Panc1 (cell line): ENCODE measurements at regions not wholly inside any gene's neighbourhood (a gene's known extent, or its start where the extent isn't known, plus 50 kb on each side); places are given as distances from the start of the nearest gene placed in this dataset.

Experiments used
- ATAC-seq: fragments of 200-7000 bp; cut with Tn5 transposase; 2 replicates; pipeline ENCODE4 v1.9.1; 2020; ENCODE audit warnings: mild to moderate bottlenecking, moderate library complexity
- BruUV-seq: library from RNA; stranded (reverse); fragments of 400-500 nt; replicated peaks from 2 replicates; lab custom pipeline; 2021; lab: Mats Ljungman, UMichigan
- CTCF ChIA-PET: fragments of 300-600 bp; sonication (Branson Sonifier 250); formaldehyde crosslinking; loops from one replicate; lab custom pipeline; 2022; ENCODE audit warnings: antibody characterized with exemption; lab: Charles Lee
- POLR2A ChIA-PET: fragments of 300-600 bp; sonication (Branson Sonifier 250); formaldehyde crosslinking; loops from one replicate; lab custom pipeline; 2022; ENCODE audit warnings: antibody characterized with exemption; lab: Charles Lee
- DNase-seq: peaks from one replicate; pipeline ENCODE4 v3.0.0-alpha.2; 2010; ENCODE audit warnings: low read depth, low spot score
- H3K27ac ChIP-seq: 2 replicates; pipeline ENCODE4 v1.5.1; 2011; ENCODE audit warnings: mild to moderate bottlenecking, low read length, inconsistent platforms
- H3K27me3 ChIP-seq: fragments of 200-500 bp; sonication (Bioruptor generic); 2 replicates; pipeline ENCODE4 v1.6.0; 2014; ENCODE audit warnings: low read length, inconsistent platforms; ENCODE audit not compliant: control insufficient read depth, insufficient read depth
- H3K36me3 ChIP-seq: fragments of 200-500 bp; sonication (Bioruptor generic); 2 replicates; pipeline ENCODE4 v1.5.1; 2014; ENCODE audit warnings: inconsistent platforms, mild to moderate bottlenecking, low read length, moderate library complexity; ENCODE audit not compliant: control insufficient read depth, insufficient read depth
- H3K4me1 ChIP-seq: 2 replicates; pipeline ENCODE4 v1.5.1; 2011; ENCODE audit warnings: inconsistent platforms, mild to moderate bottlenecking, low read length, moderate library complexity; ENCODE audit not compliant: control insufficient read depth, insufficient read depth
- H3K4me3 ChIP-seq, 2 experiments: 2 replicates each; pipeline ENCODE4 v1.5.1; 2011 to 2012; ENCODE audit warnings: low read depth in 2 of 2, low read length in 2 of 2, mild to moderate bottlenecking in 2 of 2, inconsistent platforms in 1 of 2, moderate library complexity in 1 of 2
- H3K9me3 ChIP-seq: fragments of 200-500 bp; sonication (Bioruptor generic); 2 replicates; pipeline ENCODE4 v1.5.1; 2014; ENCODE audit warnings: low read depth, mild to moderate bottlenecking, inconsistent platforms, low read length, moderate library complexity; ENCODE audit not compliant: control insufficient read depth, insufficient read depth
- POLR2AphosphoS5 ChIP-seq: IDR thresholded peaks from 2 replicates; pipeline ENCODE4 v1.6.1; 2012; ENCODE audit warnings: mild to moderate bottlenecking, low read depth, low read length, moderate library complexity
- SIN3A ChIP-seq: IDR thresholded peaks from 2 replicates; pipeline ENCODE4 v1.6.1; 2012; ENCODE audit warnings: low read depth, mild to moderate bottlenecking, low read length, moderate library complexity, borderline replicate concordance; ENCODE audit not compliant: insufficient read depth
- TCF7L2 ChIP-seq: IDR thresholded peaks from 2 replicates; pipeline ENCODE4 v1.6.1; 2011; ENCODE audit warnings: mild to moderate bottlenecking, low read depth, low read length, inconsistent platforms
- in situ Hi-C: cut with HindIII; loops from 2 replicates; pipeline ENCODE4 v1.10.0; 2016; ENCODE audit warnings: low sequenced_read_pairs, low pct_unique_long_range_greater_than_20kb
- intact Hi-C: fragments of 100-400 bp; cut with micrococcal nuclease; formaldehyde crosslinking; loops from one replicate; pipeline ENCODE4 v1.10.0; 2022; ENCODE audit not compliant: unreplicated experiment
- TF ChIP-seq, protein P1 (sequence below), 2 experiments: IDR thresholded peaks; 2 replicates each; pipeline ENCODE4 v1.6.1; 2011 to 2012; ENCODE audit warnings: low read depth in 2 of 2, control low read depth in 1 of 2, low read length in 1 of 2, mild to moderate bottlenecking in 1 of 2, moderate library complexity in 1 of 2; ENCODE audit not compliant: insufficient read depth in 1 of 2
- TF ChIP-seq, protein P2 (sequence below): fragments of 450-650 bp; IDR thresholded peaks from 2 replicates; pipeline ENCODE4 v1.5.1; 2017; ENCODE audit warnings: mild to moderate bottlenecking

DNA sequence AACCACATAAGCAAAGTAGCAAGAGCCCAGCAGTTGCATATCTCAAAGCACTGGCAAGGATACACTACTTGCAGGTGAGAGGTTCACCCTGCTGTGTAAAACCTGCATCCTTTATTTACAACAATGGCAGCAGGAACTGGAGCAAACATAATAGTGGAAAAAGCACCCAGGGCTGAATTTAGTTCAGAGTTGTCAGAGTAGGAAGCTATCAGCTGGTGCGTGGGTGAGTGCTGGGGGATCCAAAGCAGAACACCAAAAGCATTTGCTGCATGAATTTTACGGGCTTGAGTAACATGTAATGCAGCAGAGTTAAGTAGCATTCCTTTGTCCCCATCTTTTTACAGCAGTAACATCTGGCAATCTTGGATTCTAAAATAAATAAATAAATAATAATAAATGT lies 73.5 kb upstream of the SRD5A2 start:
- TF ChIP-seq, protein P1, sequence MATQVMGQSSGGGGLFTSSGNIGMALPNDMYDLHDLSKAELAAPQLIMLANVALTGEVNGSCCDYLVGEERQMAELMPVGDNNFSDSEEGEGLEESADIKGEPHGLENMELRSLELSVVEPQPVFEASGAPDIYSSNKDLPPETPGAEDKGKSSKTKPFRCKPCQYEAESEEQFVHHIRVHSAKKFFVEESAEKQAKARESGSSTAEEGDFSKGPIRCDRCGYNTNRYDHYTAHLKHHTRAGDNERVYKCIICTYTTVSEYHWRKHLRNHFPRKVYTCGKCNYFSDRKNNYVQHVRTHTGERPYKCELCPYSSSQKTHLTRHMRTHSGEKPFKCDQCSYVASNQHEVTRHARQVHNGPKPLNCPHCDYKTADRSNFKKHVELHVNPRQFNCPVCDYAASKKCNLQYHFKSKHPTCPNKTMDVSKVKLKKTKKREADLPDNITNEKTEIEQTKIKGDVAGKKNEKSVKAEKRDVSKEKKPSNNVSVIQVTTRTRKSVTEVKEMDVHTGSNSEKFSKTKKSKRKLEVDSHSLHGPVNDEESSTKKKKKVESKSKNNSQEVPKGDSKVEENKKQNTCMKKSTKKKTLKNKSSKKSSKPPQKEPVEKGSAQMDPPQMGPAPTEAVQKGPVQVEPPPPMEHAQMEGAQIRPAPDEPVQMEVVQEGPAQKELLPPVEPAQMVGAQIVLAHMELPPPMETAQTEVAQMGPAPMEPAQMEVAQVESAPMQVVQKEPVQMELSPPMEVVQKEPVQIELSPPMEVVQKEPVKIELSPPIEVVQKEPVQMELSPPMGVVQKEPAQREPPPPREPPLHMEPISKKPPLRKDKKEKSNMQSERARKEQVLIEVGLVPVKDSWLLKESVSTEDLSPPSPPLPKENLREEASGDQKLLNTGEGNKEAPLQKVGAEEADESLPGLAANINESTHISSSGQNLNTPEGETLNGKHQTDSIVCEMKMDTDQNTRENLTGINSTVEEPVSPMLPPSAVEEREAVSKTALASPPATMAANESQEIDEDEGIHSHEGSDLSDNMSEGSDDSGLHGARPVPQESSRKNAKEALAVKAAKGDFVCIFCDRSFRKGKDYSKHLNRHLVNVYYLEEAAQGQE (IDR thresholded peaks at IDR 0.05; ENCODE audit: insufficient read depth in 1 of 2, low read depth in 2 of 2, low read length in 1 of 2), result no peak
- TF ChIP-seq POLR2AphosphoS5 (no peak), TCF7L2 (no peak)
- peaks cover 4% of the 10 kb centered on the region; the same call in 1 of the 2 replicates for H3K27me3 ChIP-seq
- ATAC-seq (no peak), DNase-seq (no peak)
- in situ Hi-C loops, result no loop called here
- H3K36me3 ChIP-seq, result no peaks in the 10 kb centered on the region
- no peak overlapping the region for H3K4me3 ChIP-seq
- no TSS peak for BruUV-seq
- intact Hi-C loops, result no loop called here
- H3K4me1 ChIP-seq, result no peaks in the 10 kb centered on the region
- no peak overlapping the region for H3K27ac ChIP-seq
- ChIA-PET POLR2A (no interaction called here), CTCF (no interaction called here)
- H3K9me3 ChIP-seq, result no peaks in the 10 kb centered on the region

DNA sequence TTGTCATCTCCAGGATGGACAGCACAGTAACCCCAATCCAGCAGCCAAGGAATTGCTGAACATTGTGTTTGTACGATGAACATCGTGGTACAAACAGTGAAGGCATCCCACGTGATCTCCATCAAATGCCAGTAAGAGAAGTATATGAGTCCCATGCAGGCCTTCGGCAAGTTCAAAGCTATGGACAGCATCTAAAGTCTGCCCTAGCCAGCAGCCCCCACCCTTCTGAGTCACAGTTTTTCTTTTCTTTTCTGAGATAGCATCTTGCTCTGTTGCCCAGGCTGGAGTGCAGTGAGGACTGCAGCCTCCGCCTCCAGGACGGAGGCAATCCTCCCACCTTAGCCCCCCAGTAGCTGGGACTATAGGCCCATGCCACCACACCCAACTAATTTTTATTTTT lies 71.0 kb upstream of the SRD5A2 start:
- POLR2A ChIA-PET, result no interaction called here
- in situ Hi-C loops, result no loop called here
- Histone ChIP-seq H3K27me3 (peaks cover 4% of the 10 kb centered on the region; the same call in 1 of the 2 replicates), H3K36me3 (no peaks in the 10 kb centered on the region), H3K4me1 (no peaks in the 10 kb centered on the region), H3K27ac (no peak overlapping the region), H3K9me3 (no peaks in the 10 kb centered on the region), H3K4me3 (no peak overlapping the region)
- TF ChIP-seq, protein P2, sequence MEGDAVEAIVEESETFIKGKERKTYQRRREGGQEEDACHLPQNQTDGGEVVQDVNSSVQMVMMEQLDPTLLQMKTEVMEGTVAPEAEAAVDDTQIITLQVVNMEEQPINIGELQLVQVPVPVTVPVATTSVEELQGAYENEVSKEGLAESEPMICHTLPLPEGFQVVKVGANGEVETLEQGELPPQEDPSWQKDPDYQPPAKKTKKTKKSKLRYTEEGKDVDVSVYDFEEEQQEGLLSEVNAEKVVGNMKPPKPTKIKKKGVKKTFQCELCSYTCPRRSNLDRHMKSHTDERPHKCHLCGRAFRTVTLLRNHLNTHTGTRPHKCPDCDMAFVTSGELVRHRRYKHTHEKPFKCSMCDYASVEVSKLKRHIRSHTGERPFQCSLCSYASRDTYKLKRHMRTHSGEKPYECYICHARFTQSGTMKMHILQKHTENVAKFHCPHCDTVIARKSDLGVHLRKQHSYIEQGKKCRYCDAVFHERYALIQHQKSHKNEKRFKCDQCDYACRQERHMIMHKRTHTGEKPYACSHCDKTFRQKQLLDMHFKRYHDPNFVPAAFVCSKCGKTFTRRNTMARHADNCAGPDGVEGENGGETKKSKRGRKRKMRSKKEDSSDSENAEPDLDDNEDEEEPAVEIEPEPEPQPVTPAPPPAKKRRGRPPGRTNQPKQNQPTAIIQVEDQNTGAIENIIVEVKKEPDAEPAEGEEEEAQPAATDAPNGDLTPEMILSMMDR, result no peak
- no TSS peak for BruUV-seq
- ATAC-seq (no peak), DNase-seq (no peak)
- intact Hi-C loops, result no loop called here
- CTCF ChIA-PET, result no interaction called here

DNA sequence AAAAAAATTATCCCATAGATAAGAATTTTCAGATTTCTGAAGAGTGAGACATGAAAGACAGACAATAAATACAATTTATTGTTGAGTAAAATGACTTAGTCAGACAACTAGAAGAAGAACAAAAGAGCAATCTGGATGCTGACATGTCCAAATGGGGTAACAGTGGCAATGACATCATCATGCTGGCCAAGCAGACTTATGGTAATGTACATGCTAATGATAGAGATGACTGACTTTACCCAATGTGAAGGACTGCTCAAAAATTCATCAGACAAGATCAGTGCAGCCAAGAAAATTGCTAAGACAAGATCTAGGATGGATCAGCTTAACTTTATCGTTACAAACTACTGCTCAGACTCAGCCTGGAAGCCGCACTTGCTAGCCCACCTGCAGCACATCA lies 70.5 kb upstream of the SRD5A2 start:
- no peak overlapping the region for H3K27ac ChIP-seq
- no TSS peak for BruUV-seq
- no peaks in the 10 kb centered on the region for H3K9me3 ChIP-seq
- no peaks in the 10 kb centered on the region for H3K4me1 ChIP-seq
- H3K27me3 ChIP-seq, result peaks cover 4% of the 10 kb centered on the region; the same call in 1 of the 2 replicates
- H3K4me3 ChIP-seq, result no peak overlapping the region
- no peaks in the 10 kb centered on the region for H3K36me3 ChIP-seq
- POLR2A ChIA-PET, result no interaction called here
- intact Hi-C loops (no loop called here), in situ Hi-C loops (no loop called here)
- CTCF ChIA-PET, result no interaction called here
- ATAC-seq (no peak), DNase-seq (no peak)
- TF ChIP-seq, protein P2, result no peak
- no peak for TF ChIP-seq SIN3A
- no peak for TF ChIP-seq POLR2AphosphoS5
- TF ChIP-seq, protein P1 (IDR thresholded peaks at IDR 0.05; ENCODE audit: insufficient read depth in 1 of 2, low read depth in 2 of 2, low read length in 1 of 2), result no peak
- no peak for TF ChIP-seq TCF7L2
